LNCAP (cell line): ENCODE measurements at regions not wholly inside any gene's neighbourhood (a gene's known extent, or its start where the extent isn't known, plus 50 kb on each side); places are given as distances from the start of the nearest gene placed in this dataset.

Experiments
- CTCF ChIP-seq: fragments of 450-650 bp; IDR thresholded peaks from 2 replicates; pipeline ENCODE4 v1.5.1; 2017; ENCODE audit warnings: mild to moderate bottlenecking

- no peak for TF ChIP-seq CTCF
Observed at GRCh38 chr6:148103436-148103835, 239.2 kb upstream of the SASH1 start.

- no peak for TF ChIP-seq CTCF
Observed at GRCh38 chr6:148104131-148104530, 238.5 kb upstream of the SASH1 start.

- TF ChIP-seq CTCF: no peak
Observed at GRCh38 chr6:148105695-148106094, 236.9 kb upstream of the SASH1 start.

- no peak for TF ChIP-seq CTCF
Observed at GRCh38 chr6:148107911-148108310, 234.7 kb upstream of the SASH1 start.

- TF ChIP-seq CTCF: no peak
Observed at GRCh38 chr6:148109732-148110131, 232.9 kb upstream of the SASH1 start.

GRCh38 chr6:148110925-148111324, 231.7 kb upstream of the SASH1 start:
- no peak for TF ChIP-seq CTCF

GRCh38 chr6:148112851-148113319, 229.8 kb upstream of the SASH1 start:
- TF ChIP-seq CTCF: no peak

GRCh38 chr6:148116001-148116400, 226.6 kb upstream of the SASH1 start:
- TF ChIP-seq CTCF: no peak
